CD1c-positive myeloid dendritic cell (primary cell): ENCODE measurements at regions not wholly inside any gene's neighbourhood (a gene's known extent, or its start where the extent isn't known, plus 50 kb on each side); places are given as distances from the start of the nearest gene placed in this dataset.

ENCODE experiments used
- DNase-seq: peaks from one replicate; pipeline ENCODE4 v3.0.0-alpha.2; 2016; ENCODE audit errors: extremely low spot score

GRCh38 chr13:75945841-75946482 is 309.8 kb downstream of the LMO7 start:
- DNase-seq = no peak

GRCh38 chr13:75938811-75939560 is 302.9 kb downstream of the LMO7 start:
- no peak for DNase-seq

- DNase-seq = no peak
These were observed 300.7 kb downstream of the LMO7 start for GRCh38 chr13:75936791-75937190.

GRCh38 chr13:75935805-75936204 is 299.7 kb downstream of the LMO7 start:
- no peak for DNase-seq

- DNase-seq = no peak
These were observed 298.8 kb downstream of the LMO7 start for GRCh38 chr13:75934889-75935288.

- DNase-seq = no peak
These were observed 296.5 kb downstream of the LMO7 start for GRCh38 chr13:75932636-75933035.

GRCh38 chr13:75931116-75931515 is 295.0 kb downstream of the LMO7 start:
- DNase-seq = no peak

GRCh38 chr13:75929076-75929475 is 292.9 kb downstream of the LMO7 start:
- DNase-seq = no peak

GRCh38 chr13:75927183-75927669 is 291.1 kb downstream of the LMO7 start:
- no peak for DNase-seq

- no peak for DNase-seq
These were observed 284.4 kb downstream of the LMO7 start for GRCh38 chr13:75920536-75920935.

GRCh38 chr13:75919660-75920199 is 283.6 kb downstream of the LMO7 start:
- no peak for DNase-seq

- DNase-seq = no peak
These were observed 278.9 kb downstream of the LMO7 start for GRCh38 chr13:75915066-75915465.

GRCh38 chr13:75913925-75914324 is 277.8 kb downstream of the LMO7 start:
- no peak for DNase-seq

- no peak for DNase-seq
These were observed 274.5 kb downstream of the LMO7 start for GRCh38 chr13:75910591-75910990.
